WERI-Rb-1 (cell line): ENCODE measurements at regions not wholly inside any gene's neighbourhood (a gene's known extent, or its start where the extent isn't known, plus 50 kb on each side); places are given as distances from the start of the nearest gene placed in this dataset.

Experiments
- DNase-seq: peaks from one replicate; pipeline ENCODE4 v3.0.0-alpha.2; 2020
- H3K27ac ChIP-seq: fragments of 250-450 bp; sonication (Bioruptor Pico); 2 replicates; pipeline ENCODE4 v1.5.1; 2020; ENCODE audit warnings: mild to moderate bottlenecking, moderate library complexity
- H3K27me3 ChIP-seq: fragments of 250-450 bp; sonication (Bioruptor Pico); 2 replicates; pipeline ENCODE4 v1.5.1; 2021; ENCODE audit warnings: mild to moderate bottlenecking, low read depth, moderate library complexity; ENCODE audit not compliant: insufficient read depth, severe bottlenecking
- H3K36me3 ChIP-seq: fragments of 250-450 bp; sonication (Bioruptor Pico); 2 replicates; pipeline ENCODE4 v1.5.1; 2020; ENCODE audit warnings: mild to moderate bottlenecking, moderate library complexity
- H3K4me3 ChIP-seq: 2 replicates; pipeline ENCODE4 v1.5.1; 2011; ENCODE audit warnings: low read depth, mild to moderate bottlenecking, control low read depth, low read length
- H3K9me3 ChIP-seq: fragments of 250-450 bp; sonication (Bioruptor Pico); 2 replicates; pipeline ENCODE4 v1.5.1; 2021; ENCODE audit warnings: mild to moderate bottlenecking, moderate library complexity; ENCODE audit not compliant: severe bottlenecking
- CTCF ChIP-seq: IDR thresholded peaks from 2 replicates; pipeline ENCODE4 v1.5.1; 2011; ENCODE audit warnings: low read depth, mild to moderate bottlenecking, control low read depth, inconsistent platforms, low read length

- no peak for DNase-seq
- no peaks in the 10 kb centered on the region for H3K36me3 ChIP-seq
- H3K4me3 ChIP-seq = no peak overlapping the region
- no peaks in the 10 kb centered on the region for H3K27me3 ChIP-seq
- no peak overlapping the region for H3K27ac ChIP-seq
- H3K9me3 ChIP-seq = no peaks in the 10 kb centered on the region
- no peak for TF ChIP-seq CTCF
Observed at GRCh38 chr3:182737825-182738224, 55.5 kb upstream of the ATP11B start.

- H3K27ac ChIP-seq = no peak overlapping the region
- TF ChIP-seq CTCF = no peak
- H3K36me3 ChIP-seq = no peaks in the 10 kb centered on the region
- no peaks in the 10 kb centered on the region for H3K9me3 ChIP-seq
- H3K27me3 ChIP-seq = no peaks in the 10 kb centered on the region
- H3K4me3 ChIP-seq = no peak overlapping the region
- no peak for DNase-seq
Observed at GRCh38 chr3:182738583-182739411, 54.5 kb upstream of the ATP11B start.

GRCh38 chr3:182739619-182740018, 53.7 kb upstream of the ATP11B start:
- no peaks in the 10 kb centered on the region for H3K27me3 ChIP-seq
- H3K9me3 ChIP-seq = no peaks in the 10 kb centered on the region
- H3K4me3 ChIP-seq = no peak overlapping the region
- no peak for TF ChIP-seq CTCF
- no peak overlapping the region for H3K27ac ChIP-seq
- no peaks in the 10 kb centered on the region for H3K36me3 ChIP-seq
- no peak for DNase-seq

- Histone ChIP-seq H3K27ac (no peak overlapping the region), H3K36me3 (no peaks in the 10 kb centered on the region), H3K4me3 (no peak overlapping the region), H3K9me3 (no peaks in the 10 kb centered on the region), H3K27me3 (no peaks in the 10 kb centered on the region)
- TF ChIP-seq CTCF = no peak
- no peak for DNase-seq
Observed at GRCh38 chr3:182740710-182741109, 52.6 kb upstream of the ATP11B start.

GRCh38 chr3:182741214-182741613, 52.1 kb upstream of the ATP11B start:
- TF ChIP-seq CTCF = no peak
- H3K9me3 ChIP-seq = no peaks in the 10 kb centered on the region
- H3K27me3 ChIP-seq = no peaks in the 10 kb centered on the region
- H3K27ac ChIP-seq = no peak overlapping the region
- H3K4me3 ChIP-seq = no peak overlapping the region
- DNase-seq = no peak
- H3K36me3 ChIP-seq = no peaks in the 10 kb centered on the region
